DMS 273 (cell line): ENCODE measurements at regions not wholly inside any gene's neighbourhood (a gene's known extent, or its start where the extent isn't known, plus 50 kb on each side); places are given as distances from the start of the nearest gene placed in this dataset.
"Not testable (repeated sequence)": the region's sequence is repeated elsewhere in the genome, so short reads cannot be mapped to it uniquely, and the experiment has no call there.

Source experiments
- DNase-seq: peaks from one replicate; lab custom pipeline; 2025; ENCODE audit not compliant: unreplicated experiment; lab: John Stamatoyannopoulos, UW

DNA sequence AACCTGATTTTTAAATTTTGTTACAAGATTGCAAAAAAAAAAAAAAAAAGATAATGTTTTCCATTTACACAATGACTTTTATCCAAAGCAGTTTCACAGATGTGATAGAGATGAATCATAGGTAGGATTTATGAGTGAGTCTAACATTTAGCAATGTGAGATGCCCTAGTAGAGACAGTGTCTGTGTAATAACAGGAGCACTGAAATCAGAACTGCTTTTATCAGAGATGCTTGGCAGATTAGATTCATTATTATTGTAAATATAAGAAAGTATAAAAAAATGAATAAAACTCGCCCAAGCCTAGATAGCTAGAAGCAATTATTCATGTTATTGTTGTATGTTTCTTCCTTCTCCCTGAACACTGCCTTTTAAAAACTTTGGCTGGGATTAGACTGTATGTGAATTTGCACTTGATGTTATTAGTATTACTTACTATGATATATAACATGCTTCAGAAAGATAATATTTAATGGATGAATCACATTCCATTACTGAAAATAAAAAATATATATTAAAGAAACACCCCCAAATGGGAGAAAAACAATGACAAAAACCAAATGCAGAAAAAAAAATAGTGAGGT is 567.3 kb upstream of the KLF4 start:
- DNase-seq = no peak

DNA sequence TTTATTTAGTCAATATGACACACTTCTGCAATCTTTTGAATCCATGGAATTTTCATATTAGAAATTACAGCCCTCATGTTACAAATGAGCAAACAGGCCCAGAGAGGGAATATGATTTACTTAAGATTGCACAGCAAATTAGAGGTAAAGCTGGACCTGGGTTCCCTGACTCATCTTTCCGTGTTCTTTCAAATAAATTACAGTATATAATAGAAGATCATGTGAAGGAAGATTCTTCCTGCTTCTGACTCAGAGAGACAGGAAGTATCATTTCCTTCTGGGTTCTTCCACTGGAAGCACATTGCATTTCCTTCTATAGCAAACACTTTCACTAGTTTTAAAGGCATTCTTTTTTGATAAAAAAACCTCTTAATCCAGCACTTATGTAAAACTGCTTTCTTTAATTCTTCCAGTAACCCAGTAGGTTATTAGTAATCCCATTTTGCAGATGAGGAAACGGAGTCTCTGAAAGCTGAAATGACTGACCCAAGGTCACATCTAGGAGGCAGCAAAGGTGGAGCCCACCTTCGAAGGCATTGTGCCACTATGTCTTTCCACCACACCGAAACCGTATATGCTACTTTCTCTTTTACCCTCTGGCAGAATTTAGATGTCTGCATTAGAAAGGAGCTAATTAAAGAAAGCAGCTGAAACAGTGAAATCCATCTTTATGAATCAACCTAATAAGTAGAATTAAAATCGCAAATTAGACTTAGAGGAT is 566.7 kb upstream of the KLF4 start:
- DNase-seq = no peak

DNA sequence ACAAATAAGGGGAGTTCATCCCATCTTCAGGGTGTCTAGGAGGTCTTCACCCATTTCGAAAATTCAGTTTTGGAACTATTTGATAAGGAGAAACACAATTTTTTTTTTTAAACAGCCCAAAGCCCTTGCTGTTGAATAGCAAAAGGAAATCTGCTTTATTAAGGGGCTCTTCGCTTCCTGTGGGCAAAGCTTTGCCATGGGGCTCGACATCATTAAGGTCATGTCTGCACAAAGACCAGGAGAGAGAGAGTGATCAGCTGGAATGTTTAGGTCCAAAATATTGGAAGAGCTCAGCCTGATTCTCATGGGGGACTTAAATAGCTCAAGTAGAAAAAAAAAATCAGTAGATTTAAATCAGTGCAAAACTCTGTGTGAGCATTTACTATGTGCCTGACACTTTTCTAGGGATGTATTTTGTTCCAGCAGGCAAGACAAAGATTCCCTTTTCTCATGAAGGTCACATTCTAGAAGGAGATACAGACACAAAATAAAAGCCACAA is 564.6 kb upstream of the KLF4 start:
- no peak for DNase-seq

DNA sequence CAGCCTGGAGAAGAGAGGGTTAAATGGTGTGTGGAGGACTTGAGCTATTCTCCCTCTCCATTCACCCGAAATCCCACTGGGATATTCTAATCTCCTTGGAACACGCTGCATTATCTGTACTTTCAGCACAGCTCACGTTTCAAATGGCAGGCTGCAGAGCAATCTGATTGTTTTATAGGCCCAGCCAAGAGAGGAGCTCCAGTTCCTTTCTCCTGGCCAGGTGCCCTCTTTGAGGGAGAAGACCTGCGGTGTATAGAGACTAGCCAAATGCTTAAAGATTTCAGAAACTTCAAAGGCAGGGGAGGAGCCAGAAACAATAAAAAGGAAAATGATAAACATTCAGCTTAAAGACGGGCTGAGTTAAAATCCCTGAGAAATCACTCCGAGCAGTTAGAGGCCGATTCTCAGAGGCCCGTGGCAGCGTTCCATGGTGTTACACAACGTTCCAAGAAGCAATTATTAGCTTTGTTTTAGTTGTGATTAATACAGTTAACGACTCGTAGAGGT is 564.0 kb upstream of the KLF4 start:
- DNase-seq = peak; percentile 81

DNA sequence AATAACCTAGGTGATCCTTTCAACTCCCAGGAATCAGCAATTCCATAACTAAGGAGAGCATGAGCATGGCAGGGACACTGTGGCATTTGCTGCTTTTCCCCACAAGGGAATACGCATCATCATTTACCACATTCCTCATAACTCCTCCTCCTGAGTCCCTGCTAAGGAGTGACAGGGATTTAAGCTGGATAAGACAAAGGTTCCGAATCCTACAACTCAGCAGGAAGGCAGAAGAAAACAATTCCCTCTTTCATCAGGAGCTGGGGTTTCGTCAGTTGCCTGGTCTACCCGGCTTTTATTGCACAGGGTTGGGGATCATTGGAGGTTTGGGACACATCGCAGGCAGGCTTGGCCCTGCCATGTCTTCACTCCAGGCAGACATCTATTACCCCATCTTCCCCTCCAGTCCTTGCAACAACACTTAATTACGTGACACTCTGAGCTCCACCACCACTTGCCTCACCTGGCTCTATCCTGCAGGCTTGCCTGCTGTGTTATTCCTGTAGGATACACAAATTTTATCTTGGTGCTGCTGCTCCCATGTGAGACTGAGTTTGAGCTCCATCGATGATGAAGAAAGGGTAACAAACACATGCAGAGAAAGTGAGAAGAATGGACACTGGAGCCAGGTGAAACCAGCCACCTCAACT is 563.0 kb upstream of the KLF4 start:
- DNase-seq = no peak

DNA sequence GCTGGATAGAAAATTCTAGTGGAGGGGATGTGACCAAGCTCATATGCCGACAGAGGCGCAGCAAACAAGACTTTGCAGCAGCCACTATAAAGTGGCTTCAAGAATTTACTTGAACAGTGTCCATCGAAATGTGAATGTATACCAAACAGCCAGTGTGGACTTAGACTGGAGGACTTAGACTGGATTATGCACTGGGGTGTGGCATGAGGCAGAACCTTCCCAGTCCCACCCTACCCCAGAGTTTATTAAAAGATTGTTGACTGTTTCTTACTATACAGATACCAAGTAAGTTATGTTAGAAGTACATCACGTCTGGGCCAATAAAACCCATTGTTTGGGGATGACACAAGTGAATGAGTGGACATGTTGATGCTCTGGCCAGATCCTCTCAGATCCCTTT is 561.3 kb upstream of the KLF4 start:
- no peak for DNase-seq

GRCh38 chr9:108049671-108050494 is 560.3 kb upstream of the KLF4 start:
- no peak for DNase-seq

DNA sequence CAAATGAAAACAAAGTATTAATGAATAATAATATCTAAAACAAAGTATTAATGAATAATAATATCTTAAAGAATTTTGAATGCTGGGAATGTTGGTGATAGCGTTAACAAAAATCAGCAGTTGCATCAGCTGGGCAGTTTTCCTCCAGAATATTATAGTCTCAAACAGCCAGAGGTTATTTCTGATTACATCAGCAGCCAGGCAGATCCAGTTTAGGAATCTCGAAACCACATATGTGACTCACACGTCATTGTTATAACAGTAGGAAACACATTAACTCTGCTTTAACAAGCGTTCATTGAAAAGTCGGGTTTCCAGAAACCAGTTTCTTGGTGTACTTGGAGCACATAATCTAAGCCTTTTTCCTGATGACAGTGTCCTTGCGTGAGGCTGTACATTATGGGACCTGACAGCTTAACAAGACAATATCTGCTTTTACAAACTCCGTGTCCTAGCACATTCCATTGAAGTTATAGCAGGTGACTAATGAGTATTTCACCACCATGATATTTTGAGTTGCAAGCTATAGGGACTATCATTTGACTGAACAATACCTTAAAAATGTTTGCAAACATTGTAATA is 559.5 kb upstream of the KLF4 start:
- DNase-seq = no peak

DNA sequence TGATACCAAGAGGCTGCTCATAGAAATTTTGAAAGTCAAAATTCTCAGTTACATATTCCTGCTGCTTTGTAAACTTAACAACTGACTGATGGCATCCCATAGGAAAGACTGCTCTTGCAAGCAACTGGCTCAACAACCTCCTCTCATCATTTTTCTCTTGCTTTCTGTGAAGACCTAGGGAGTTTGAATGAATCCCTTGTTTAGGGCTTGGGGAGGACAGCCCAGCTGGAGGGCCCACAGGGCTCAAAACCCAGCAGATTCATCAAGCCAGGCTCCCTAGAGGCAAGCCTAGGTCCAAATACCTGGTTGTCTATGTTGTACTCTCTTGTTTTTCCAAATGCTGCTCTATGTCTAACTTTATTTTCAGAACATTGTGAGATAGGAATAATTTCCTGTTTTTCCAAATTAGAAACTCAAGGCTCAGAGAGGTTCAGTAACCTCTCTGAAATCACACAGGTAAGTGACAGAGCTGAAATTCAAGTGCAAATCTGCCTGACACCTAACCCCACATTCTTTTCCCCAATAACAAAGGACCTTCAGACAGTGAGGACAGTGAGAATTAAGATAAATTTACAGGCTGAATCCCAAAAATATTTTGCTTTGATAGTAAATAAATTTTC is 558.9 kb upstream of the KLF4 start:
- DNase-seq = no peak

- DNase-seq = not testable (repeated sequence)
Observed at GRCh38 chr9:108047777-108048176, 558.2 kb upstream of the KLF4 start.

- DNase-seq = no peak
Observed at GRCh38 chr9:108047264-108047663, 557.7 kb upstream of the KLF4 start.

DNA sequence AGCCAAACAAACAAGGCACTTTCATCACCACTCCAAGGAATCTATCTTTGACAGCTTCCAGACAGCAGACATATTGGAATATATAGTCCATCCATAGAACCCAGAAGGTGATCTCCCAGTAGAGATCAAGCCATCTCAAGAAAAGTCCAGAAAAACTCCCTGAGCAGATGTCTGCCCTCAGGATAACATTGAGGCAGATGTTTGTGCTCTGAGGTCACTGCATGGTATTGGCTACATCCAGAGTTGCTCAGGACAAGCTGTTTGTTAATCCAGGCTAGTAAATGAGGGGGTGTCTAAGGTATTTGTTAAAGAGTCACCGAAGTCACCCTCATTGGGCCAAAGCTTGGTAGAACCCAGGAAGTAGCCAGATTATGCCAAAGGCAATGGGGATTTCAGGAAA is 556.3 kb upstream of the KLF4 start:
- DNase-seq = peak; percentile 4

- DNase-seq = no peak
Observed at GRCh38 chr9:108043585-108043984, 554.0 kb upstream of the KLF4 start.

- no peak for DNase-seq
Observed at GRCh38 chr9:108041551-108041950, 552.0 kb upstream of the KLF4 start.

- no peak for DNase-seq
Observed at GRCh38 chr9:108040783-108041182, 551.2 kb upstream of the KLF4 start.

- DNase-seq = no peak
Observed at GRCh38 chr9:108039493-108039892, 549.9 kb upstream of the KLF4 start.

GRCh38 chr9:108039012-108039411 is 549.4 kb upstream of the KLF4 start:
- DNase-seq = no peak

DNA sequence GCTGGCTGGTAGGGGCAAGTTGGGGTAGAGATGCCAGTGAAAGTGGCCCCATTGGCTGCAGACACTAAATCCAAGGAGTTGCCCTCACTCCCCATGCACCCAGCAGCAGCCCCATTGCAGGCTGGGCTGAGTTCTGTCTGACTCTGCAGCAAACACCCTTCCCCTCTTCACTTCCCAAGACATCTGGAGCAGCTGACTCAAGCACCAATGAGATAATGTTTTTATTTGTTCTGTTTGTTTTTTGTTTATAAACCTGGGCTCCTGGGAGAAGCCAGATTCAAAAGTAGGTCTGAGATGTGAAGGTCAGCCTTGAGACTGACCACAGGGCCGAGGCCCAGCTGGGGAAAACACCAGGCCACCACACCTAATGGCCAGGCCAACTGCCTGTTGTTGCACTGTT is 545.9 kb upstream of the KLF4 start:
- no peak for DNase-seq

DNA sequence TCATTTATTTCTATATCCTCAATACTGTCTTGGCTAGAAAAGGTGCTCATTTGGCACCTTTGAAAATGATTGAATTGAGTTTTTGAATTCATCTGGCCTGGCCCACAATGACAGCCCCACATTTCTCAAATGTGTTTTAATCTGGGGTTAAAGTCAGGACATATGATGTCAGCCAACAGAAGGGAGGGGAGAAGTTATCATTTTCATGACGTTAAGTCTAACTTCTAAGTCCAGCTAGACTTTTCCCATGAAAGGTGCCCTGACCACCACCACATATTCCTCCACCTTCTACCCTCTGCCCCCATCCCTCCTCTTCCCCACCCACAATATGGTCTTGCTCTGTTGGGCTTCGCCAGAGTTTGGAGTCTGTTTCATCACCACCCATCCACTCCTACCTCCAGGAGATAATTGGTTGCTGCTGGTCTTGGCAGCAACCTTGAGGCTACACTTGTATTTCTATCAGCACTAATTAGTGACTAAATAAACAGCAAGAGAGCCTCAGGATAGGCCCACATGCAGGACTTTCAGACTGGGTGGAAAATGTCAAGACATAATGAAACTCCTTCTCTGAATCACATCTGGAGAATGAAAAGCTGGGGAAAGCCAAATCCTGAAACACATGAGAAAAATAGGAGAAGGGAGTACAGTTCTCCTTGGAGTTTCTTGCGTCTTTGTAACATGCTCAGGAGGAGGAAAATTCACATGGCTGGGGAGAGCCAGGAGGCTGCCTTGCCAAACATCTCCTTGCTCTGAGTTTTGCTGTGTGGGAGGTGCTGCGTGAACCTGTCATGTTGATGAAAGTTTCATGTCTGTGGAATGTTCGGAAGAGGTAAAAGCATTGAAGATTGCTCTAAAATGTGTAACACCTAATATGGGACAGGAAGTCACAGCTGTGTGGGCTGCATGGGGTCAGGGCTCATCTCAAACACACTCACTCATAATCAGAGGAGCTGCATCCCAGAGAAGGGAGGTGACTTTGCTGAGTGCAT is 544.7 kb upstream of the KLF4 start:
- no peak for DNase-seq
